CD4-positive, alpha-beta T cell treated with Interleukin-21 for 1 hour (primary cell): ENCODE measurements at regions not wholly inside any gene's neighbourhood (a gene's known extent, or its start where the extent isn't known, plus 50 kb on each side); places are given as distances from the start of the nearest gene placed in this dataset.
"Not testable (repeated sequence)": the region's sequence is repeated elsewhere in the genome, so short reads cannot be mapped to it uniquely, and the experiment has no call there.

Source experiments
- DNase-seq: peaks from one replicate; pipeline ENCODE4 v3.0.0-alpha.2; 2020

- DNase-seq = no peak
Observed at GRCh38 chr2:235220331-235220730, 268.5 kb downstream of the SH3BP4 start.

GRCh38 chr2:235223011-235223410, 270.8 kb upstream of the AGAP1 start:
- DNase-seq = no peak

- DNase-seq = no peak
Observed at GRCh38 chr2:235224410-235224809, 269.4 kb upstream of the AGAP1 start.

- DNase-seq = no peak
Observed at GRCh38 chr2:235225261-235225660, 268.6 kb upstream of the AGAP1 start.

GRCh38 chr2:235227590-235227989, 266.3 kb upstream of the AGAP1 start:
- DNase-seq = no peak

GRCh38 chr2:235228422-235228821, 265.4 kb upstream of the AGAP1 start:
- DNase-seq = not testable (repeated sequence)

GRCh38 chr2:235229236-235229635, 264.6 kb upstream of the AGAP1 start:
- no peak for DNase-seq

- DNase-seq = no peak
Observed at GRCh38 chr2:235230821-235231601, 262.8 kb upstream of the AGAP1 start.

- DNase-seq = no peak
Observed at GRCh38 chr2:235232449-235233433, 261.1 kb upstream of the AGAP1 start.

GRCh38 chr2:235234736-235235135, 259.1 kb upstream of the AGAP1 start:
- DNase-seq = no peak

GRCh38 chr2:235235977-235236767, 257.7 kb upstream of the AGAP1 start:
- DNase-seq = no peak

- DNase-seq = no peak
Observed at GRCh38 chr2:235238537-235238936, 255.3 kb upstream of the AGAP1 start.

GRCh38 chr2:235240574-235240973, 253.3 kb upstream of the AGAP1 start:
- no peak for DNase-seq

- DNase-seq = no peak
Observed at GRCh38 chr2:235244255-235245220, 249.3 kb upstream of the AGAP1 start.

- no peak for DNase-seq
Observed at GRCh38 chr2:235247001-235247400, 246.8 kb upstream of the AGAP1 start.

- DNase-seq = no peak
Observed at GRCh38 chr2:235255693-235256092, 238.2 kb upstream of the AGAP1 start.

- no peak for DNase-seq
Observed at GRCh38 chr2:235257590-235257989, 236.3 kb upstream of the AGAP1 start.

GRCh38 chr2:235262750-235263149, 231.1 kb upstream of the AGAP1 start:
- no peak for DNase-seq

GRCh38 chr2:235263205-235264120, 230.4 kb upstream of the AGAP1 start:
- DNase-seq = no peak

- DNase-seq = no peak
Observed at GRCh38 chr2:235264121-235264493, 229.7 kb upstream of the AGAP1 start.

GRCh38 chr2:235264512-235264911, 229.3 kb upstream of the AGAP1 start:
- DNase-seq = no peak
